ENCODE measurements at regions not wholly inside any gene's neighbourhood (a gene's known extent, or its start where the extent isn't known, plus 50 kb on each side); places are given as distances from the start of the nearest gene placed in this dataset.

- TF ChIP-seq, protein P1, sequence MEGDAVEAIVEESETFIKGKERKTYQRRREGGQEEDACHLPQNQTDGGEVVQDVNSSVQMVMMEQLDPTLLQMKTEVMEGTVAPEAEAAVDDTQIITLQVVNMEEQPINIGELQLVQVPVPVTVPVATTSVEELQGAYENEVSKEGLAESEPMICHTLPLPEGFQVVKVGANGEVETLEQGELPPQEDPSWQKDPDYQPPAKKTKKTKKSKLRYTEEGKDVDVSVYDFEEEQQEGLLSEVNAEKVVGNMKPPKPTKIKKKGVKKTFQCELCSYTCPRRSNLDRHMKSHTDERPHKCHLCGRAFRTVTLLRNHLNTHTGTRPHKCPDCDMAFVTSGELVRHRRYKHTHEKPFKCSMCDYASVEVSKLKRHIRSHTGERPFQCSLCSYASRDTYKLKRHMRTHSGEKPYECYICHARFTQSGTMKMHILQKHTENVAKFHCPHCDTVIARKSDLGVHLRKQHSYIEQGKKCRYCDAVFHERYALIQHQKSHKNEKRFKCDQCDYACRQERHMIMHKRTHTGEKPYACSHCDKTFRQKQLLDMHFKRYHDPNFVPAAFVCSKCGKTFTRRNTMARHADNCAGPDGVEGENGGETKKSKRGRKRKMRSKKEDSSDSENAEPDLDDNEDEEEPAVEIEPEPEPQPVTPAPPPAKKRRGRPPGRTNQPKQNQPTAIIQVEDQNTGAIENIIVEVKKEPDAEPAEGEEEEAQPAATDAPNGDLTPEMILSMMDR (IDR thresholded peaks at IDR 0.05; ENCODE audit: low read depth, low read length), result no peak
- TF ChIP-seq EZH2phosphoT487 (IDR thresholded peaks at IDR 0.05; ENCODE audit: low read depth), result no peak
Observed at GRCh38 chr2:139550873-139551272, 770.7 kb upstream of the NXPH2 start.

Measured in OCI-LY3 (cell line).